ENCODE measurements at regions not wholly inside any gene's neighbourhood (a gene's known extent, or its start where the extent isn't known, plus 50 kb on each side); places are given as distances from the start of the nearest gene placed in this dataset.

DNA sequence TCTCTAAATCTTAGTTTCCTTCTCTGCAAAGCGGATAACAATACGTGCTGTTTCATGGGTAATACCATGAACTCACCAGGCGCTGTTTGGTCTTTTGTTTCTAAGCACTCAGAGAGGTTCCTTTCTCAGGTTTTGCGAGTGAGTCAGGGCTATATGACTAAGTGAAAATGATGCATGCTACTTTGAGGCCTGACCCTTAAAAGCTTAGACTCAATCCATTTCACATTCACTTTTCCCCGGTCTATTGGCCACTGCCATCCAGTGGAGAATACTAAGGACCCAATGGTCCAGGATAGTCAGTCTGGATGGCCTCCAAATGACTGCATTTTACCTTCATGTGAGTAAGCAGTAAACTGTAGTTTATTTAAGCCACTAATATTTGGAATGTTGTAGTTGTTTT, 400.8 kb upstream of the SLIT2 start:
- H3K18ac ChIP-seq (ENCODE audit: insufficient read length, low read depth, low read length) = no peak overlapping the region
- Mint-ChIP-seq H3K27me3 (ENCODE audit: low read depth) (no peaks in the 10 kb centered on the region; the same call in 1 of the 2 replicates), H3K4me3 (no peak overlapping the region), H3K36me3 (ENCODE audit: insufficient read depth in 1 of 3, low read depth in 3 of 3) (no peaks in the 10 kb centered on the region), H3K27ac (no peak overlapping the region), H3K9me3 (no peaks in the 10 kb centered on the region; a peak in 1 of 5 replicates), H3K4me1 (no peaks in the 10 kb centered on the region; a peak in 1 of 4 replicates)
- no peak overlapping the region for H3K27ac ChIP-seq (ENCODE audit: insufficient read length, low read depth, low read length)
- DNase-seq = no peak
- H3K79me2 ChIP-seq (ENCODE audit: insufficient read depth, low read length) = no peaks in the 10 kb centered on the region
- H2AK5ac ChIP-seq (ENCODE audit: insufficient read length, low read length) = no peak overlapping the region
- TF ChIP-seq, protein P1, sequence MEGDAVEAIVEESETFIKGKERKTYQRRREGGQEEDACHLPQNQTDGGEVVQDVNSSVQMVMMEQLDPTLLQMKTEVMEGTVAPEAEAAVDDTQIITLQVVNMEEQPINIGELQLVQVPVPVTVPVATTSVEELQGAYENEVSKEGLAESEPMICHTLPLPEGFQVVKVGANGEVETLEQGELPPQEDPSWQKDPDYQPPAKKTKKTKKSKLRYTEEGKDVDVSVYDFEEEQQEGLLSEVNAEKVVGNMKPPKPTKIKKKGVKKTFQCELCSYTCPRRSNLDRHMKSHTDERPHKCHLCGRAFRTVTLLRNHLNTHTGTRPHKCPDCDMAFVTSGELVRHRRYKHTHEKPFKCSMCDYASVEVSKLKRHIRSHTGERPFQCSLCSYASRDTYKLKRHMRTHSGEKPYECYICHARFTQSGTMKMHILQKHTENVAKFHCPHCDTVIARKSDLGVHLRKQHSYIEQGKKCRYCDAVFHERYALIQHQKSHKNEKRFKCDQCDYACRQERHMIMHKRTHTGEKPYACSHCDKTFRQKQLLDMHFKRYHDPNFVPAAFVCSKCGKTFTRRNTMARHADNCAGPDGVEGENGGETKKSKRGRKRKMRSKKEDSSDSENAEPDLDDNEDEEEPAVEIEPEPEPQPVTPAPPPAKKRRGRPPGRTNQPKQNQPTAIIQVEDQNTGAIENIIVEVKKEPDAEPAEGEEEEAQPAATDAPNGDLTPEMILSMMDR (conservative IDR thresholded peaks at IDR 0.05) = no peak
- H2BK120ac ChIP-seq (ENCODE audit: low read depth, low read length, poor library complexity, severe bottlenecking) = no peak overlapping the region
- no peak overlapping the region for H2BK12ac ChIP-seq (ENCODE audit: insufficient read length, low read depth, low read length)
- no peak overlapping the region for H3K9ac ChIP-seq (ENCODE audit: extremely low read depth, insufficient read length, low read length)
- no peak overlapping the region for H2BK15ac ChIP-seq (ENCODE audit: low read depth, low read length)
- no peaks in the 10 kb centered on the region for H3K27me3 ChIP-seq (ENCODE audit: insufficient read depth, low read length)
- no peak overlapping the region for H3K4me2 ChIP-seq (ENCODE audit: insufficient read depth, insufficient read length, low read length)
- no peaks in the 10 kb centered on the region for H4K20me1 ChIP-seq (ENCODE audit: control insufficient read depth, insufficient read depth, insufficient read length)
- H3K23me2 ChIP-seq (ENCODE audit: insufficient read length, low read depth, low read length, poor library complexity, severe bottlenecking) = no peaks in the 10 kb centered on the region
- no peak overlapping the region for H4K8ac ChIP-seq (replicated peaks; ENCODE audit: insufficient read length, low read depth, low read length)
- H3K23ac ChIP-seq (ENCODE audit: insufficient read length, low read depth, low read length) = no peak overlapping the region
- H3K4ac ChIP-seq (ENCODE audit: low read depth, low read length) = no peak overlapping the region
- WGBS (ENCODE audit: extremely low coverage, insufficient read length, low lambda C conversion rate) = no CpG with 5 or more reads among the region's 5 CpGs
- no peak overlapping the region for H4K5ac ChIP-seq (ENCODE audit: insufficient read length, low read depth, low read length)
- no peaks in the 10 kb centered on the region for H3K9me3 ChIP-seq (ENCODE audit: control insufficient read depth, low read depth, low read length)
- H3T11ph ChIP-seq (ENCODE audit: low read length) = no peak overlapping the region
- H2BK5ac ChIP-seq (ENCODE audit: insufficient read length, low read length) = no peak overlapping the region
- H2AFZ ChIP-seq (ENCODE audit: low read length) = no peak overlapping the region
- H4K91ac ChIP-seq (ENCODE audit: insufficient read length, low read depth, low read length) = no peak overlapping the region
- no peak overlapping the region for H2BK20ac ChIP-seq (ENCODE audit: low read depth, low read length, poor library complexity, severe bottlenecking)
- no peaks in the 10 kb centered on the region for H3K79me1 ChIP-seq (ENCODE audit: insufficient read depth, low read depth, low read length, poor library complexity, severe bottlenecking)
- no peak overlapping the region for H3K56ac ChIP-seq (ENCODE audit: insufficient read length, low read depth, low read length)
- H3K14ac ChIP-seq (ENCODE audit: insufficient read depth, low read length) = no peak overlapping the region
- H3K4me1 ChIP-seq (ENCODE audit: insufficient read depth, low read length) = no peaks in the 10 kb centered on the region
